Tibial nerve (tissue), 4 donors: ENCODE measurements at regions not wholly inside any gene's neighbourhood (a gene's known extent, or its start where the extent isn't known, plus 50 kb on each side); places are given as distances from the start of the nearest gene placed in this dataset.

ENCODE experiments used
- DNase-seq, 2 donors: peaks; one replicate each; pipeline ENCODE4 v3.0.0-alpha.2; 2019; ENCODE audit warnings: low spot score in 2 of 2
- H3K27ac ChIP-seq, 4 donors: fragments of 200-600 bp; sonication (generic) in 3 of 4; one replicate each; pipeline ENCODE4 v1.5.1; 2017 to 2019; ENCODE audit warnings: mild to moderate bottlenecking in 1 of 4
- H3K27me3 ChIP-seq, 2 donors: fragments of 200-600 bp; sonication (generic) in 1 of 2; one replicate each; pipeline versions ENCODE4 v1.5.1 to v1.6.0; 2017 to 2019
- H3K36me3 ChIP-seq, 3 donors: fragments of 200-600 bp; sonication (generic); one replicate each; pipeline ENCODE4 v1.5.1; 2018 to 2019
- H3K4me1 ChIP-seq, 4 donors: fragments of 200-600 bp; sonication (generic) in 3 of 4; one replicate each; pipeline ENCODE4 v1.5.1; 2017 to 2019
- H3K4me3 ChIP-seq, 4 donors: fragments of 200-600 bp; sonication (generic) in 3 of 4; one replicate each; pipeline ENCODE4 v1.5.1; 2017 to 2019; ENCODE audit warnings: mild to moderate bottlenecking in 1 of 4, moderate library complexity in 1 of 4
- H3K9me3 ChIP-seq, 4 donors: fragments of 200-600 bp; sonication (generic) in 3 of 4; one replicate each; pipeline ENCODE4 v1.5.1; 2017 to 2019
- EP300 ChIP-seq, 2 donors: sonication (generic); formaldehyde crosslinking; IDR thresholded peaks; one replicate each; pipeline ENCODE4 v1.6.1; 2017; ENCODE audit warnings: antibody characterized with exemption in 2 of 2, mild to moderate bottlenecking in 1 of 2
- POLR2A ChIP-seq, 2 donors: fragments of 450-650 bp; IDR thresholded peaks; one replicate each; pipeline ENCODE4 v1.6.1; 2017; ENCODE audit warnings: antibody characterized with exemption in 2 of 2, mild to moderate bottlenecking in 2 of 2, moderate library complexity in 2 of 2
- WGBS, 2 donors: methylation state at CpG; one replicate each; pipeline ENCODE4 v1.1.5; 2018; 5-methylcytosine and 5-hydroxymethylcytosine counted together
- TF ChIP-seq, protein P1 (sequence below), 5 experiments: fragments of 200-600 bp in 3 of 5; fragments of 450-650 bp in 2 of 5; sonication (generic) in 3 of 5; IDR thresholded peaks; one replicate each; pipeline ENCODE4 v1.5.1; 2016 to 2019; ENCODE audit warnings: antibody characterized with exemption in 5 of 5, mild to moderate bottlenecking in 3 of 5, moderate library complexity in 2 of 5

DNA sequence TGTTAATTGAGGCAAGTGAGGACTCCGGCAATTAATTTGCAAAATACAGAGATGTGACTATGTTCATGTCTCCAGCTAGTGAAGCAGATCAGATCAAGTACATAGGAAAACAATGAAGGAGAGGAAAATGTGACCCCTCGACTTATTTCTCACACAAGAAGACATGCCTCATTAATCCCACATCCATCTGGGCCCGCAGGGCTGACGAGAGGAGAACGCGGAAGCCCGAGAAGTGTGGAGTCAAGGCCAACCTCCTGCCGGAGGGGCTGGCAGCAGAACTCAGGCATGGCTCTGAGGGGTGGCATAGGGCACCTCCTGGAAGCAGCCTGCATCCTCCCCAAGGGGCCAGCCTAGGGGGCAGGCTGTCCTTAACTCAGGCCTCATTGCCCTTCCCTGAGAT lies 54.4 kb downstream of the ZNF503 start:
- no peak for DNase-seq
- H3K36me3 ChIP-seq, result peaks cover 0 to 10% (median 0%) of the 10 kb centered on the region in 3 donors
- H3K27me3 ChIP-seq, result no peaks in the 10 kb centered on the region
- peaks cover 0 to 17% (median 0%) of the 10 kb centered on the region in 4 donors for H3K9me3 ChIP-seq
- WGBS, 2 donors, result 56 to 60% methylated on average over 8 of the region's 8 CpGs
- no peaks in the 10 kb centered on the region for H3K4me1 ChIP-seq
- TF ChIP-seq, protein P1, sequence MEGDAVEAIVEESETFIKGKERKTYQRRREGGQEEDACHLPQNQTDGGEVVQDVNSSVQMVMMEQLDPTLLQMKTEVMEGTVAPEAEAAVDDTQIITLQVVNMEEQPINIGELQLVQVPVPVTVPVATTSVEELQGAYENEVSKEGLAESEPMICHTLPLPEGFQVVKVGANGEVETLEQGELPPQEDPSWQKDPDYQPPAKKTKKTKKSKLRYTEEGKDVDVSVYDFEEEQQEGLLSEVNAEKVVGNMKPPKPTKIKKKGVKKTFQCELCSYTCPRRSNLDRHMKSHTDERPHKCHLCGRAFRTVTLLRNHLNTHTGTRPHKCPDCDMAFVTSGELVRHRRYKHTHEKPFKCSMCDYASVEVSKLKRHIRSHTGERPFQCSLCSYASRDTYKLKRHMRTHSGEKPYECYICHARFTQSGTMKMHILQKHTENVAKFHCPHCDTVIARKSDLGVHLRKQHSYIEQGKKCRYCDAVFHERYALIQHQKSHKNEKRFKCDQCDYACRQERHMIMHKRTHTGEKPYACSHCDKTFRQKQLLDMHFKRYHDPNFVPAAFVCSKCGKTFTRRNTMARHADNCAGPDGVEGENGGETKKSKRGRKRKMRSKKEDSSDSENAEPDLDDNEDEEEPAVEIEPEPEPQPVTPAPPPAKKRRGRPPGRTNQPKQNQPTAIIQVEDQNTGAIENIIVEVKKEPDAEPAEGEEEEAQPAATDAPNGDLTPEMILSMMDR (IDR thresholded peaks at IDR 0.05), result no peak
- TF ChIP-seq POLR2A (IDR thresholded peaks at IDR 0.05) (no peak), EP300 (IDR thresholded peaks at IDR 0.05) (no peak)
- H3K4me3 ChIP-seq, result no peak overlapping the region
- H3K27ac ChIP-seq, result no peak overlapping the region

- no peak overlapping the region for H3K27ac ChIP-seq
- no peak for TF ChIP-seq POLR2A (IDR thresholded peaks at IDR 0.05)
- no peak for TF ChIP-seq EP300 (IDR thresholded peaks at IDR 0.05)
- TF ChIP-seq, protein P1 (IDR thresholded peaks at IDR 0.05), result no peak
- H3K4me3 ChIP-seq, result no peak overlapping the region
- WGBS, 2 donors, result 81 to 86% methylated on average over 6 of the region's 6 CpGs
- no peaks in the 10 kb centered on the region for H3K27me3 ChIP-seq
- peaks cover 0 to 17% (median 0%) of the 10 kb centered on the region in 4 donors for H3K9me3 ChIP-seq
- no peak for DNase-seq
- H3K4me1 ChIP-seq, result no peaks in the 10 kb centered on the region
- peaks cover 0 to 10% (median 0%) of the 10 kb centered on the region in 3 donors for H3K36me3 ChIP-seq
Measured at GRCh38 chr10:75345738-75346137, 55.8 kb downstream of the ZNF503 start.

DNA sequence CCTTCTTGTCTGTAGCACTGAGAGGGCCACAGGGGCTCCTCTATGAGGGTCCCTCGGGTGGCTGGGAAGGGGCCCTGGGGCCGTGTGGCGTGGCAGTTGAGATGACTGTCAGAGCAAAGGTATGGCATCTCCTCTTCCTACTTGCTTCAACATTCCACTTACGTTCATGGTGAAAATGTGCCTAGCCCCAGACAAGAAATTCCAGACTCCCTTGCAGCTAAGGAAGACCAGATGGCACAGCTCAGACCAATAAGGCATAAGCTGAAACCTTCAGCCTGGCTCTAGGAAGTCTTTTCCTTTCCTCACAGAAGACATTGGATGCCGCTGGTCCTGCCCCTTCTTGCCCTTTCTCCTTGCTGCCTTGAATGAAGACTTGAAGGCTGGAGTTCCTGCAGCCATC lies 57.4 kb downstream of the ZNF503 start:
- no peak for DNase-seq
- peaks cover 0 to 17% (median 0%) of the 10 kb centered on the region in 4 donors for H3K9me3 ChIP-seq
- peaks cover 0 to 10% (median 0%) of the 10 kb centered on the region in 3 donors for H3K36me3 ChIP-seq
- no peak overlapping the region for H3K4me3 ChIP-seq
- TF ChIP-seq POLR2A (IDR thresholded peaks at IDR 0.05), result no peak
- TF ChIP-seq, protein P1 (IDR thresholded peaks at IDR 0.05), result no peak
- no peak for TF ChIP-seq EP300 (IDR thresholded peaks at IDR 0.05)
- H3K27ac ChIP-seq, result no peak overlapping the region
- WGBS, 2 donors, result 90 to 95% methylated on average over 5 of the region's 5 CpGs
- H3K27me3 ChIP-seq, result no peaks in the 10 kb centered on the region
- H3K4me1 ChIP-seq, result no peaks in the 10 kb centered on the region

DNA sequence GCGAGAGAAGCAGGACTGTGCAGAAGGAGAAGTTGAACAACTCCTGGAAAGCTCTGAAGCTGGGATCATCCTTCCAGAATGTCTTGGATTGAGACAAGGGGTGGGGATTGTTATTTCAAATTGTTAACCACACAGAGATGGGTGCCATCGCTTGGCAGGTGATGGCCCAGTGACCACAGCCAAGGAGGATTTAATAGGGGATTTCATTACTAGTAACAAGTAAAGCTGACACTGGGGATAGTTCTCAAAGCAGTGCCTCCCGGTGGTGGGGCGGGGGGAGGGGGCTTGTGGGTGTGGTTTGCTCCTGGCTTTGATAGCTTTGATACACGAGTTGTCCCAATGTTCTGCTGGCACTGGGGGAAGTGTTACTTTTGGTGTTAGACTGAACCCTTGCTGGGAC lies 59.2 kb downstream of the ZNF503 start:
- Histone ChIP-seq H3K9me3 (peaks cover 0 to 17% (median 0%) of the 10 kb centered on the region in 4 donors), H3K27me3 (no peaks in the 10 kb centered on the region), H3K4me3 (no peak overlapping the region), H3K4me1 (no peaks in the 10 kb centered on the region), H3K27ac (no peak overlapping the region), H3K36me3 (peaks cover 0 to 10% (median 0%) of the 10 kb centered on the region in 3 donors)
- WGBS, 2 donors, result 65 to 69% methylated on average over 5 of the region's 5 CpGs
- no peak for DNase-seq
- TF ChIP-seq EP300 (IDR thresholded peaks at IDR 0.05) (no peak), POLR2A (IDR thresholded peaks at IDR 0.05) (no peak)
- TF ChIP-seq, protein P1 (IDR thresholded peaks at IDR 0.05), result no peak

- DNase-seq, result no peak
- TF ChIP-seq POLR2A (IDR thresholded peaks at IDR 0.05) (no peak), EP300 (IDR thresholded peaks at IDR 0.05) (no peak)
- TF ChIP-seq, protein P1 (IDR thresholded peaks at IDR 0.05), result no peak
- Histone ChIP-seq H3K27me3 (no peaks in the 10 kb centered on the region), H3K27ac (no peak overlapping the region), H3K36me3 (no peaks in the 10 kb centered on the region), H3K4me1 (no peaks in the 10 kb centered on the region), H3K9me3 (peaks cover 0 to 7% (median 0%) of the 10 kb centered on the region in 4 donors), H3K4me3 (no peak overlapping the region)
Measured at GRCh38 chr10:75335983-75336382, 65.6 kb downstream of the ZNF503 start.
